22Rv1 (cell line): ENCODE measurements at regions not wholly inside any gene's neighbourhood (a gene's known extent, or its start where the extent isn't known, plus 50 kb on each side); places are given as distances from the start of the nearest gene placed in this dataset.
"Not testable (repeated sequence)": the region's sequence is repeated elsewhere in the genome, so short reads cannot be mapped to it uniquely, and the experiment has no call there.

Source experiments
- H3K27ac ChIP-seq: fragments of 450-650 bp; 2 replicates; pipeline ENCODE4 v1.5.1; 2017
- ZFX ChIP-seq: fragments of 450-650 bp; IDR thresholded peaks from 2 replicates; pipeline ENCODE4 v1.6.1; 2017; ENCODE audit warnings: antibody characterized with exemption, borderline replicate concordance
- TF ChIP-seq, protein P1 (sequence below): fragments of 450-650 bp; IDR thresholded peaks from 2 replicates; pipeline ENCODE4 v1.5.1; 2017; ENCODE audit warnings: mild to moderate bottlenecking

- TF ChIP-seq ZFX: no peak
- TF ChIP-seq, protein P1, sequence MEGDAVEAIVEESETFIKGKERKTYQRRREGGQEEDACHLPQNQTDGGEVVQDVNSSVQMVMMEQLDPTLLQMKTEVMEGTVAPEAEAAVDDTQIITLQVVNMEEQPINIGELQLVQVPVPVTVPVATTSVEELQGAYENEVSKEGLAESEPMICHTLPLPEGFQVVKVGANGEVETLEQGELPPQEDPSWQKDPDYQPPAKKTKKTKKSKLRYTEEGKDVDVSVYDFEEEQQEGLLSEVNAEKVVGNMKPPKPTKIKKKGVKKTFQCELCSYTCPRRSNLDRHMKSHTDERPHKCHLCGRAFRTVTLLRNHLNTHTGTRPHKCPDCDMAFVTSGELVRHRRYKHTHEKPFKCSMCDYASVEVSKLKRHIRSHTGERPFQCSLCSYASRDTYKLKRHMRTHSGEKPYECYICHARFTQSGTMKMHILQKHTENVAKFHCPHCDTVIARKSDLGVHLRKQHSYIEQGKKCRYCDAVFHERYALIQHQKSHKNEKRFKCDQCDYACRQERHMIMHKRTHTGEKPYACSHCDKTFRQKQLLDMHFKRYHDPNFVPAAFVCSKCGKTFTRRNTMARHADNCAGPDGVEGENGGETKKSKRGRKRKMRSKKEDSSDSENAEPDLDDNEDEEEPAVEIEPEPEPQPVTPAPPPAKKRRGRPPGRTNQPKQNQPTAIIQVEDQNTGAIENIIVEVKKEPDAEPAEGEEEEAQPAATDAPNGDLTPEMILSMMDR: no peak
- H3K27ac ChIP-seq: no peak overlapping the region
Measured at GRCh38 chr5:82942083-82942881, 134.9 kb downstream of the TMEM167A start.

- no peak for TF ChIP-seq ZFX
- TF ChIP-seq, protein P1: no peak
- no peak overlapping the region for H3K27ac ChIP-seq
Measured at GRCh38 chr5:82938901-82939725, 138.1 kb downstream of the TMEM167A start.

GRCh38 chr5:82932473-82933220 is 144.5 kb downstream of the TMEM167A start:
- not testable (repeated sequence) for H3K27ac ChIP-seq

- TF ChIP-seq, protein P1: no peak
- no peak for TF ChIP-seq ZFX
Measured at GRCh38 chr5:82931110-82931509, 146.1 kb downstream of the TMEM167A start.

GRCh38 chr5:82925061-82925411 is 152.2 kb downstream of the TMEM167A start:
- TF ChIP-seq, protein P1: no peak
- TF ChIP-seq ZFX: no peak
- no peak overlapping the region for H3K27ac ChIP-seq

More at GRCh38 chr5:82931110-82931509, 146.1 kb downstream of the TMEM167A start:
- H3K27ac ChIP-seq: no peak overlapping the region

GRCh38 chr5:82924226-82925060 is 152.8 kb downstream of the TMEM167A start:
- H3K27ac ChIP-seq: no peak overlapping the region
- no peak for TF ChIP-seq ZFX
- TF ChIP-seq, protein P1: no peak
